ENCODE measurements at regions not wholly inside any gene's neighbourhood (a gene's known extent, or its start where the extent isn't known, plus 50 kb on each side); places are given as distances from the start of the nearest gene placed in this dataset.

DNA sequence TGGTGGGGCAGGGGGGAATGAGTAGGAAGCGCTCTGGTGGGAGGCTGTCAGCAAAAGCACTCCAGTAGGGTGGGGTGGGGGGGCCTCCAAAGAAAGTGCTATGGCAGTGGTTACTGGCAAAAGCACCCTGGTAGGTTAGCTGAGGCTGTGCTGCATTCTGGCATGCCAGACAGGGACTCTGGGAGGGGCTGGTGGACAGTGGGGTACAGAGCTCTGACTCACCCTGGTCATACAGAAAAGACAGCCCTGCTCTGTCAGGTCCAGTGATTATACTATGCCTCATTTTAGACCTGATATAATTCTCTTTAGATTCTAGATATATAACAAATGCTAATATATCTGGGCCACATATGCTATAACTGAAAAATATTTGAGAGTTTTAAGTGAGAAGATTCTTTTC lies 82.8 kb upstream of the CPNE4 start:
- TF ChIP-seq ARNT (IDR thresholded peaks at IDR 0.05) = no peak
- TF ChIP-seq FOXA1 (IDR thresholded peaks at IDR 0.05) = no peak
- no peak for TF ChIP-seq SP1 (IDR thresholded peaks at IDR 0.05)
- TF ChIP-seq HDGF (IDR thresholded peaks at IDR 0.05; ENCODE audit: borderline replicate concordance) = no peak
- no peak for TF ChIP-seq FOXK2 (IDR thresholded peaks at IDR 0.05)
